ENCODE measurements at regions not wholly inside any gene's neighbourhood (a gene's known extent, or its start where the extent isn't known, plus 50 kb on each side); places are given as distances from the start of the nearest gene placed in this dataset.

DNA sequence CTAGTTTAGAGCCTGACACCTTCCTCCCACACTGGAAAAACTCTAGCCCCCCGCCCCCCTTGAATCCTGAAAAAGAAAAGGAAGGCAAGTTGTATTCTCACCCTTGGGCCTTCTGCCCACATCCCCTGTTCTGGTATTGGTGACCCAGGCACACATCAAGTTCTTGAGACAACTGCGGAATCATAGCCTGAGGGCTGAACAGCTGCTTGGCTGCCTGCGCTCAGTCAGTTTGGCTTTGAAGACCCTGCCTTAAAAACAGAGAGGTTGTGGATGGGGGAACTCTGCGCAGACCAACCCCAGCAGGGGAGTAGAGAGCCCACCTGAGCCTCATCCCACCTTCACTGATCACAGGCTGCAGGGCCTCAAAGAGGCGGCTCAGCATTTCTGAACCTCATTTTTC, 229.2 kb downstream of the ANAPC1 start:
- TF ChIP-seq, protein P1, sequence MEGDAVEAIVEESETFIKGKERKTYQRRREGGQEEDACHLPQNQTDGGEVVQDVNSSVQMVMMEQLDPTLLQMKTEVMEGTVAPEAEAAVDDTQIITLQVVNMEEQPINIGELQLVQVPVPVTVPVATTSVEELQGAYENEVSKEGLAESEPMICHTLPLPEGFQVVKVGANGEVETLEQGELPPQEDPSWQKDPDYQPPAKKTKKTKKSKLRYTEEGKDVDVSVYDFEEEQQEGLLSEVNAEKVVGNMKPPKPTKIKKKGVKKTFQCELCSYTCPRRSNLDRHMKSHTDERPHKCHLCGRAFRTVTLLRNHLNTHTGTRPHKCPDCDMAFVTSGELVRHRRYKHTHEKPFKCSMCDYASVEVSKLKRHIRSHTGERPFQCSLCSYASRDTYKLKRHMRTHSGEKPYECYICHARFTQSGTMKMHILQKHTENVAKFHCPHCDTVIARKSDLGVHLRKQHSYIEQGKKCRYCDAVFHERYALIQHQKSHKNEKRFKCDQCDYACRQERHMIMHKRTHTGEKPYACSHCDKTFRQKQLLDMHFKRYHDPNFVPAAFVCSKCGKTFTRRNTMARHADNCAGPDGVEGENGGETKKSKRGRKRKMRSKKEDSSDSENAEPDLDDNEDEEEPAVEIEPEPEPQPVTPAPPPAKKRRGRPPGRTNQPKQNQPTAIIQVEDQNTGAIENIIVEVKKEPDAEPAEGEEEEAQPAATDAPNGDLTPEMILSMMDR (conservative IDR thresholded peaks at IDR 0.05) = no peak
- no peak for TF ChIP-seq ZFX (IDR thresholded peaks at IDR 0.05)
